Vagina (tissue), 2 donors: ENCODE measurements at regions not wholly inside any gene's neighbourhood (a gene's known extent, or its start where the extent isn't known, plus 50 kb on each side); places are given as distances from the start of the nearest gene placed in this dataset.

Experiments
- DNase-seq, 2 donors: peaks; one replicate each; pipeline ENCODE4 v3.0.0-alpha.2; 2017; ENCODE audit errors: extremely low spot score in 2 of 2
- H3K27ac ChIP-seq: fragments of 200-600 bp; sonication (generic); one replicate; pipeline ENCODE4 v1.5.1; 2019
- H3K27me3 ChIP-seq: fragments of 200-600 bp; sonication (generic); one replicate; pipeline ENCODE4 v1.5.1; 2019
- H3K36me3 ChIP-seq, 2 donors: fragments of 200-600 bp; sonication (generic); one replicate each; pipeline ENCODE4 v1.5.1; 2017 to 2019
- H3K4me1 ChIP-seq: fragments of 200-600 bp; sonication (generic); one replicate; pipeline ENCODE4 v1.5.1; 2019
- H3K4me3 ChIP-seq, 2 donors: fragments of 200-600 bp; sonication (generic); 1 replicate in 1 of 2; 2 replicates in 1 of 2; pipeline ENCODE4 v1.5.1; 2016 to 2019
- H3K9me3 ChIP-seq: fragments of 200-600 bp; sonication (generic); one replicate; pipeline ENCODE4 v1.5.1; 2019
- POLR2A ChIP-seq, 2 donors: fragments of 450-650 bp; IDR thresholded peaks; one replicate each; pipeline ENCODE4 v1.6.1; 2017; ENCODE audit warnings: antibody characterized with exemption in 2 of 2, mild to moderate bottlenecking in 2 of 2, moderate library complexity in 2 of 2
- POLR2AphosphoS5 ChIP-seq, 2 donors: sonication (generic); formaldehyde crosslinking; IDR thresholded peaks; one replicate each; pipeline ENCODE4 v1.9.0; 2017; ENCODE audit warnings: antibody characterized with exemption in 2 of 2, mild to moderate bottlenecking in 2 of 2, low read depth in 1 of 2; ENCODE audit not compliant: insufficient read depth in 1 of 2
- intact Hi-C: fragments of 100-400 bp; cut with DNase I; formaldehyde crosslinking; loops from one replicate; pipeline ENCODE4 v1.15.1; 2023
- TF ChIP-seq, protein P1 (sequence below), 3 experiments: fragments of 450-650 bp in 2 of 3; fragments of 200-600 bp in 1 of 3; sonication (generic) in 1 of 3; IDR thresholded peaks; one replicate each; pipeline ENCODE4 v1.5.1; 2017 to 2019; ENCODE audit warnings: antibody characterized with exemption in 3 of 3, mild to moderate bottlenecking in 2 of 3, moderate library complexity in 2 of 3

DNA sequence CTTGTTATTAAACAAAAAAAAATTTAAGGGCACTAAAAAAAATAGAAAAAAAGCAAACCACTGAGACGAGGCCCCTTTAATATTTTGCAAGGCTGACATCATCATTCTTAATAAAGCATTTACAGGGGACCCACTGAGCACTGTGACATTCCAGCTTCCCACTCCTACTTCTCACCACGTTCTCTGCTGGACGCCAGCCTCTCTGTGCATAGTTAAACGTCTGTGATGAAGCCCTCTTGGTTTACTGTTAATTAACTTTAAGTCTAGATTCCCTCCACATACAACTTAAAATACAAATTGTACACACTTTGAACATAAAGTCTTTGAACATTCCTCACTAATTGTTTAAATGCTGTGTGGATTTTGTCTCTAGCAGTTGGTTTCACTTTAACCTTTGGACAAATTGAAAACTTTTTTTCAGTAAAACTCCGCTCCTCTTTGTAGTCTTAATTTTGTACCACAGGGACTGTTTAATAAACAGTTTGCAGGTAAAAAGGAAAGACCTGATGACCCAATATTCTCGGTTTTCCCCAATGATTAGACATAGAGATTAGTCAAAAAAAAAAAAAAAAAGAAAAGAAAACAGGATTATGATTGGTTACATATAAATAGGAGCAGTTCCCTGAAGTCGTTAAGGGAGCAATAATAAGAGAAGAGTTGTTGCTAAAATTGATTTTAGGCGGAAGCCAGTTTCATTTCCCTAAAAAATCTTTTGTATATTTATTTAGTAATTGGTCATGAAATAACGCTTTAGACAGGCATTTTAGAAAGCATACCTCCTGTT is 219.8 kb downstream of the MZT1 start:
- H3K36me3 ChIP-seq = no peaks in the 10 kb centered on the region
- intact Hi-C loops = no loop called here
- DNase-seq = no peak
- no peaks in the 10 kb centered on the region for H3K4me1 ChIP-seq
- TF ChIP-seq, protein P1, sequence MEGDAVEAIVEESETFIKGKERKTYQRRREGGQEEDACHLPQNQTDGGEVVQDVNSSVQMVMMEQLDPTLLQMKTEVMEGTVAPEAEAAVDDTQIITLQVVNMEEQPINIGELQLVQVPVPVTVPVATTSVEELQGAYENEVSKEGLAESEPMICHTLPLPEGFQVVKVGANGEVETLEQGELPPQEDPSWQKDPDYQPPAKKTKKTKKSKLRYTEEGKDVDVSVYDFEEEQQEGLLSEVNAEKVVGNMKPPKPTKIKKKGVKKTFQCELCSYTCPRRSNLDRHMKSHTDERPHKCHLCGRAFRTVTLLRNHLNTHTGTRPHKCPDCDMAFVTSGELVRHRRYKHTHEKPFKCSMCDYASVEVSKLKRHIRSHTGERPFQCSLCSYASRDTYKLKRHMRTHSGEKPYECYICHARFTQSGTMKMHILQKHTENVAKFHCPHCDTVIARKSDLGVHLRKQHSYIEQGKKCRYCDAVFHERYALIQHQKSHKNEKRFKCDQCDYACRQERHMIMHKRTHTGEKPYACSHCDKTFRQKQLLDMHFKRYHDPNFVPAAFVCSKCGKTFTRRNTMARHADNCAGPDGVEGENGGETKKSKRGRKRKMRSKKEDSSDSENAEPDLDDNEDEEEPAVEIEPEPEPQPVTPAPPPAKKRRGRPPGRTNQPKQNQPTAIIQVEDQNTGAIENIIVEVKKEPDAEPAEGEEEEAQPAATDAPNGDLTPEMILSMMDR (IDR thresholded peaks at IDR 0.05) = no peak
- no peak for TF ChIP-seq POLR2A (IDR thresholded peaks at IDR 0.05)
- TF ChIP-seq POLR2AphosphoS5 (IDR thresholded peaks at IDR 0.05; ENCODE audit: insufficient read depth in 1 of 2, low read depth in 1 of 2) = no peak
- no peaks in the 10 kb centered on the region for H3K27me3 ChIP-seq
- peak overlapping the region in 1 of 2 donors; percentile 28 for H3K4me3 ChIP-seq
- H3K27ac ChIP-seq = no peak overlapping the region
- H3K9me3 ChIP-seq = no peaks in the 10 kb centered on the region

- no peak for TF ChIP-seq POLR2AphosphoS5 (IDR thresholded peaks at IDR 0.05; ENCODE audit: insufficient read depth in 1 of 2, low read depth in 1 of 2)
- TF ChIP-seq, protein P1 (IDR thresholded peaks at IDR 0.05) = no peak
- TF ChIP-seq POLR2A (IDR thresholded peaks at IDR 0.05) = no peak
- no peak for DNase-seq
Measured at GRCh38 chr13:72506706-72507105, 220.7 kb downstream of the MZT1 start.

DNA sequence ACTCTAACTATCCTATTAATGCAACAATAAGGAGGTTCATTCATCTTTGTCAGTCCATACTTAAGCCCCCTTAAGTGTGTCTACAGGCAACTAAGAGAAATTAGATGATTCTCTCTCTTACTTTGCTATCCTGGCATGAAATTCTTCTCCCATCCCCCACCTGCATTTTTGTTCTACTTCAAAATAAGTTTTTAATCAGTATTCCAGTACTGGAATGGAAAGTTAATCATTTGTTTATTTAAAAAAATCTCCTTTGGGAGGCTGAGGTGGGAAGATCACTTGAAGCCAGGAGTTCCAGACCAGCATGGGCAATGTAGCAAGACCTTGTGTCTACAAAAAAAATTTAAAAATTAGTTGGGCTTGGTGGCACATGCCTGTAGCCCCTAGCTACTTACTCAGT is 222.1 kb downstream of the MZT1 start:
- no peaks in the 10 kb centered on the region for H3K27me3 ChIP-seq
- DNase-seq = no peak
- H3K36me3 ChIP-seq = no peaks in the 10 kb centered on the region
- intact Hi-C loops = no loop called here
- H3K9me3 ChIP-seq = no peaks in the 10 kb centered on the region
- no peak overlapping the region for H3K27ac ChIP-seq
- no peaks in the 10 kb centered on the region for H3K4me1 ChIP-seq
- TF ChIP-seq POLR2A (IDR thresholded peaks at IDR 0.05) (no peak), POLR2AphosphoS5 (IDR thresholded peaks at IDR 0.05; ENCODE audit: insufficient read depth in 1 of 2, low read depth in 1 of 2) (no peak)
- TF ChIP-seq, protein P1 (IDR thresholded peaks at IDR 0.05) = no peak
- H3K4me3 ChIP-seq = no peak overlapping the region

More at GRCh38 chr13:72506706-72507105, 220.7 kb downstream of the MZT1 start:
- Histone ChIP-seq H3K4me1 (no peaks in the 10 kb centered on the region), H3K36me3 (no peaks in the 10 kb centered on the region), H3K4me3 (no peak overlapping the region), H3K27me3 (no peaks in the 10 kb centered on the region), H3K9me3 (no peaks in the 10 kb centered on the region), H3K27ac (no peak overlapping the region)
- intact Hi-C loops = no loop called here

DNA sequence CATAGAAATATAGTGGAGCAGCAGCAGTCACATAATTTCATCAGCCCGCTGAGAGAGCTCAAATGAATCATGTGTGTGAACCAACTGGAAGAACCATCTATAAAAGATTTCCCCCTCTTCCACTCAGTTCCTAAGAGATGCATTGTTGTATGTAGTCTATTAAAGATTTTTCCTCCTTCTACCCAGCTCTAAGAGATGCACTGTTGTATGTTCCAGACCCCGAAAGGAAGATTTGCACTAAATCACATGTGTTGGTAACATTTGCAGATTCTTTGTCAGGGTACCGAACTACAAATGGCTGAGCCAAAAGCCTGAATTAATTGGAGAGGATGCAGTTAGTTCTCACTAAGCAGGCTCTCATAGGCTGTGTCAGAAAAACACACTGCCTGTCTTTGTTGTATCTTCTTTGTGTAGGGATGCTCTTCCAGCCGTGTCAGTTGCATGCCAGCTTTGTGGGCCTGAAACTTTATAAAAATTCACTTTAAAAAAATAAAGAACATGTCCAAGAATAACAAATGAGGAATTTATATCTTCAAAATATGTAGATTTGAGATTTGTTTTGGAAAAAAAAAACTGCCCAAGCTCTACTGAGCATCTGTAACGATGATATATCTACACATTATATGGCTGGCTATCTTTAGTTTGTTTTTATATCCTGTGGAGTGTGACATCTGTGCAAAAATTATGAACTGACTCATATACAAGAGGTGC is 223.1 kb downstream of the MZT1 start:
- H3K36me3 ChIP-seq = no peaks in the 10 kb centered on the region
- TF ChIP-seq POLR2AphosphoS5 (IDR thresholded peaks at IDR 0.05; ENCODE audit: insufficient read depth in 1 of 2, low read depth in 1 of 2) = no peak
- no peak for TF ChIP-seq POLR2A (IDR thresholded peaks at IDR 0.05)
- TF ChIP-seq, protein P1 (IDR thresholded peaks at IDR 0.05) = no peak
- intact Hi-C loops = no loop called here
- no peak overlapping the region for H3K27ac ChIP-seq
- no peak for DNase-seq
- H3K4me3 ChIP-seq = no peak overlapping the region
- H3K27me3 ChIP-seq = no peaks in the 10 kb centered on the region
- no peaks in the 10 kb centered on the region for H3K4me1 ChIP-seq
- H3K9me3 ChIP-seq = no peaks in the 10 kb centered on the region

GRCh38 chr13:72500851-72501250 is 226.6 kb downstream of the MZT1 start:
- TF ChIP-seq POLR2A (IDR thresholded peaks at IDR 0.05) (no peak), POLR2AphosphoS5 (IDR thresholded peaks at IDR 0.05; ENCODE audit: insufficient read depth in 1 of 2, low read depth in 1 of 2) (no peak)
- TF ChIP-seq, protein P1 (IDR thresholded peaks at IDR 0.05) = no peak
- H3K4me3 ChIP-seq = no peak overlapping the region
- H3K27ac ChIP-seq = no peak overlapping the region
- H3K4me1 ChIP-seq = no peaks in the 10 kb centered on the region
- H3K9me3 ChIP-seq = no peaks in the 10 kb centered on the region
- H3K27me3 ChIP-seq = no peaks in the 10 kb centered on the region
- no peaks in the 10 kb centered on the region for H3K36me3 ChIP-seq
- intact Hi-C loops = no loop called here
- no peak for DNase-seq
